HG03571 (cell line): ENCODE measurements at regions not wholly inside any gene's neighbourhood (a gene's known extent, or its start where the extent isn't known, plus 50 kb on each side); places are given as distances from the start of the nearest gene placed in this dataset.

Source experiments
- ATAC-seq: cut with Tn5 transposase; IDR thresholded peaks from one replicate; pipeline ENCODE4 v1.9.1; 2021; ENCODE audit not compliant: unreplicated experiment

DNA sequence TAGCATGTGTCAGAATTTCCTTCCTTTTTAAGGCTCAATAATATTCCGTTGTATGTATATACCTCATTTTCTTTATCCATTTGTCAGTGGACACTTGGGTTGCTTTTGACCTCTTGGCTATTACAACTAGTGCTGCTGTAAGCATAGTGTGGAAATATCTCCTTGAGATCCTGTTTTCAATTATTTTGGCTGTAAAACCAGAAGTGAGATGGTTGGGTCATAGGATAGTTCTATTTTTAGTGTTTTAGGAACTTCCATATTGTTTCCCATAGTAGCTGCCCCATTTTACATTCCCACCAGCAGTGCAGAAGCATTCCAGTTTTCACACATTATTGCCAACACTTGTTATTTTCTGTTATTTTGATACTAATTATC, 70.4 kb upstream of the C15orf39 start:
- no peak for ATAC-seq

- ATAC-seq = no peak
Measured at GRCh38 chr15:75134748-75135147, 66.9 kb upstream of the C15orf39 start.

DNA sequence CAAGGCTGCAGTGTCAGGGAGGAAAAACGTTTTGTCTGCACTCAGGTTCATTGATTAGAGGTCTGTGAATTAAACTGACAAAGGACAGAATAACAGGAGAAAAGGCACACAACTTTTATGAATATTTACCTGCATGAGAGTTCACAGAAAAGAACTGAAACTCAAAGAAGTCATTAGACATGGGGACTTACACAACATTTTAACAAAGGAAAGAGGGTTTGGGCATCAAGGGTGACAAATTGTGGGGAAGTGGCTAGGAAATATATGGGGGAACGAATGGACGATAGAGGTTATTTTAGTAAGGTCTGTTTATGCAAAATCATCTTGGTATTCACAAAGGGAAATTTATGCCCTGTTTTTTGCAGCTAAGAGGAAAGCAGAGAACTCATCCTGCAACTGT, 65.6 kb upstream of the C15orf39 start:
- no peak for ATAC-seq

DNA sequence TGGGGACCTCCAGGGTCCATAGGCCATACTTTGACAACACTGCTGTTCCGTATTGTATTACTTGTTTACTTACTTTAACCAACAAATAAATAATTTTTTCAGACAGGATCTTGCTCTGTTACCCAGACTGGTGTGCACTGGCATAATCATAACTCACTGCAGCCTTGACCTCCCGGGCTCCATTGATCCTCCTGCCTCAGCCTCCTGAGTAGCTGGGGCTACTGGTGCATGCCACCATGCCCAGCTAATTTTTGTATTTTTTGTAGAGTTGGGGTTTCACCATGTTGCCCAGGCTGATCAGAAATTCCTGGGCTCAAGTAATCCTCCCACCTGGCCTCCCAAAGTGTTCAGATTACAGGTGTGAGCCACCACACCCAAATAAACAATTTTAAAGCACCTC, 64.9 kb upstream of the C15orf39 start:
- no peak for ATAC-seq

DNA sequence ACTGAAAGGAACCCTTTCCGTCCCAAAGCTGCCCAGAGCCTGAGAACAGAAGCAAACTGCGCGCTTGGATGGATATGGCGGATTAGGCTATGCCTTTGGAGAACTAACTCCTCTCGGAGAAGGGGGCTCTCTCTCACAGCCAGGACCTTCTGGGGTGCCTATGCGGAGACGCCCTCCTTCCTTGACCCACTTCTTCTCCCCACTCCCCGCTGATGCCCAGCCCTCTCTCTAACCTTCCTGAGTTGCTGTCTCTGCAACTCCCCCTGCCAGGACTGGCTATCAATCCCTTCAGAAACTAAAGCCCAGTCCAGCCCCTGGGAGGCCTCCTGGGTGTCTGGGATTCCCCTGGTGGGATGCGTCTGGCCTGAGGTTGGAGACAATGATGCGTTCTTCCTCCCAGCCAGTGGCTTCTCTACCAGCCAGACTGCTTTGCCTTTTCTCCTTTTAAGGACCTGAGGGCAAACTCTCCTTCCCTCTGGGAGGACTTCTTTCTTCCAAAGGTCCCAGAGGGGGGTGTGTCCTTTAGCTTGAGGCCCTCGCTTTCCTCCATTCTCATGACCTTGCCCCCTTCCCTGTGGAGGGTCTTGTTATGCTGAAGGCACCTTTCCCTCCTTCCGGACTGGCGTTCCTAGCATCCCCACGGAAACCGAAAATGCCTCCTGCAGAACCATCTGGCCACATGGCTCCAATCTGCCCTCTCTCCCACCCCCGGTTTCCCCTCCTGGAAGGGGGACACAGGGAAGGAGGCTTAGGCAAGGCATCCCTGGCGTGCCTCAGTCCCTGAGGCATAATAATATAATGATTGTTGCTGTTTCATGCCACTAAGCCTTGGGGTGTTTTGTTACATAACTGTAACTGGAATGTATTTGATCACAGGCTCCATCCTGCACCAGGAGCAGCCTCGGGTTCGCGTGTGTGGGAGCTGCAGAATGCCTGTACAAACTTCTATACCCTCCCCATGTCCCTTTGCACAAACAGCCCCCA, 63.4 kb upstream of the C15orf39 start:
- ATAC-seq = no peak

- ATAC-seq = no peak
Measured at GRCh38 chr15:75140080-75140879, 61.4 kb upstream of the C15orf39 start.

DNA sequence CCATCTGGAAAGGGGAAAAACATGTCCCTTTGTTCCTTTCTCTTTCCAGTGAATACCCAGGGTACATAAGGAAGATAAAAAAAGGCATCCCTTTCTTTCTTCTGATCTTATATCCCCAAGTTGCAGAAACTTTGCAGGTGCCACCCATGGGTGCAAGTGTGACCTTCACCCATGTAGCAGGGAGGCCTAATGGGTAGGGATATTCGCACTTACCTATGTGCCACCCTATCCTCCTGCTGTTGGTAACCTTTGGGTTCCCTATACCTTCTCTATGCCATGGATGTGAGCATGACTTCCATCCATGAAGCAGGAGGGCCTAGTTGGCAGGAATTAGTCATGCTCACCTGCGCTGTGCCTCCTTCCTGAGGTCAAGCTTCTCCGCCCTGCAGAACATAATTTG, 59.2 kb upstream of the C15orf39 start:
- ATAC-seq = no peak

GRCh38 chr15:75143738-75144334, 57.8 kb upstream of the C15orf39 start:
- ATAC-seq = no peak

- no peak for ATAC-seq
Measured at GRCh38 chr15:75145027-75145841, 56.4 kb upstream of the C15orf39 start.

DNA sequence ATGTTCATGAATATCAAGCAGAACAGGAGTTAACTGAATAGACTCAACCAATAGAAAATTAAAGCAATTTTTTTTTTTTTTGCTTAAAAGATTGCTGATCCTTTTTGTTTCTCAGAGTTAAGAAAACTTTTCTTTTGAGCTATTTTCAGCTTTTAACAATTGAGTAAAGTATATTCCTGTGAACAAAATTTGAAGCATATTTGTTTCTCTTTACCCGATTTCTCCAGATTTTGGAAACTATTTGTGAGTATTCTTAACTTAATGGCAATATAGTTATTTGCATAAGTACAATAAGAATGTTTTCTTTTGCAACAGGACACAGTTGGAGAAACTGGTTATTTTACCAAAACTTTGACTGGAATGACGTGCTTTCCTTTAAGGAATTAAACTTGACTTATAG, 53.4 kb upstream of the C15orf39 start:
- ATAC-seq = no peak

- ATAC-seq = no peak
Measured at GRCh38 chr15:75149867-75150709, 51.6 kb upstream of the C15orf39 start.

- ATAC-seq = no peak
Measured at GRCh38 chr15:75151214-75152128, 50.2 kb upstream of the C15orf39 start.
